ENCODE measurements at regions not wholly inside any gene's neighbourhood (a gene's known extent, or its start where the extent isn't known, plus 50 kb on each side); places are given as distances from the start of the nearest gene placed in this dataset.
A peak's percentile ranks its signal among the peaks of the same experiment; 100 is the strongest.

GRCh38 chr6:56746767-56747504, 104.2 kb upstream of the DST start:
- no peak for TF ChIP-seq CTCF (IDR thresholded peaks at IDR 0.05; ENCODE audit: low read depth, low read length)

GRCh38 chr6:56745971-56746370, 103.3 kb upstream of the DST start:
- no peak overlapping the region for H3K4me3 ChIP-seq (replicated peaks in 1 of 2; ENCODE audit: low read depth in 2 of 2, low read length in 2 of 2)
- DNase-seq (ENCODE audit: low read depth in 2 of 2), result no peak
- no peak for TF ChIP-seq CTCF (IDR thresholded peaks at IDR 0.05; ENCODE audit: low read depth, low read length)

More at GRCh38 chr6:56746767-56747504, 104.2 kb upstream of the DST start:
- H3K4me3 ChIP-seq (replicated peaks in 1 of 2; ENCODE audit: low read depth in 2 of 2, low read length in 2 of 2), result no peak overlapping the region
- DNase-seq (ENCODE audit: low read depth in 2 of 2), result no peak

GRCh38 chr6:56745081-56745480, 102.4 kb upstream of the DST start:
- DNase-seq (ENCODE audit: low read depth in 2 of 2), result no peak
- TF ChIP-seq CTCF (IDR thresholded peaks at IDR 0.05; ENCODE audit: low read depth, low read length), result no peak
- H3K4me3 ChIP-seq (replicated peaks in 1 of 2; ENCODE audit: low read depth in 2 of 2, low read length in 2 of 2), result no peak overlapping the region

GRCh38 chr6:56744528-56744927, 101.8 kb upstream of the DST start:
- no peak for TF ChIP-seq CTCF (IDR thresholded peaks at IDR 0.05; ENCODE audit: low read depth, low read length)
- no peak for DNase-seq (ENCODE audit: low read depth in 2 of 2)
- no peak overlapping the region for H3K4me3 ChIP-seq (replicated peaks in 1 of 2; ENCODE audit: low read depth in 2 of 2, low read length in 2 of 2)

GRCh38 chr6:56742122-56742791, 99.6 kb upstream of the DST start:
- no peak for TF ChIP-seq CTCF (IDR thresholded peaks at IDR 0.05; ENCODE audit: low read depth, low read length)
- peak in 1 of 2 donors; percentile 48 for DNase-seq (ENCODE audit: low read depth in 2 of 2)
- peak overlapping the region; percentile 16 to 27 for H3K4me3 ChIP-seq (replicated peaks in 1 of 2; ENCODE audit: low read depth in 2 of 2, low read length in 2 of 2)

- no peak overlapping the region for H3K4me3 ChIP-seq (replicated peaks in 1 of 2; ENCODE audit: low read depth in 2 of 2, low read length in 2 of 2)
- no peak for TF ChIP-seq CTCF (IDR thresholded peaks at IDR 0.05; ENCODE audit: low read depth, low read length)
- DNase-seq (ENCODE audit: low read depth in 2 of 2), result no peak
Observed at GRCh38 chr6:56741472-56741871, 98.8 kb upstream of the DST start.
